Bronchial epithelial cell (primary cell): ENCODE measurements at regions not wholly inside any gene's neighbourhood (a gene's known extent, or its start where the extent isn't known, plus 50 kb on each side); places are given as distances from the start of the nearest gene placed in this dataset.

ENCODE experiments used
- DNase-seq: peaks from one replicate; pipeline ENCODE4 v3.0.0-alpha.2; 2010; ENCODE audit warnings: low read depth
- FAIRE-seq: peaks from 2 replicates; lab custom pipeline; 2011; peaks lifted over from hg19 to GRCh38; lab: Jason Lieb, UNC
- H3K27me3 ChIP-seq: 2 replicates; pipeline ENCODE4 v1.5.1; 2011; ENCODE audit warnings: low read length; ENCODE audit not compliant: control insufficient read depth, insufficient read depth
- H3K36me3 ChIP-seq: 2 replicates; pipeline ENCODE4 v1.5.1; 2011; ENCODE audit warnings: low read length; ENCODE audit not compliant: control insufficient read depth, insufficient read depth
- H3K4me3 ChIP-seq: 2 replicates; pipeline ENCODE4 v1.5.1; 2011; ENCODE audit warnings: mild to moderate bottlenecking, low read depth, low read length, control low read depth
- CTCF ChIP-seq: IDR thresholded peaks from 2 replicates; pipeline ENCODE4 v1.5.1; 2011; ENCODE audit warnings: mild to moderate bottlenecking, moderate library complexity, low read length, control low read depth, inconsistent platforms; ENCODE audit not compliant: insufficient read depth, severe bottlenecking

- FAIRE-seq = no peak
- H3K4me3 ChIP-seq = no peak overlapping the region
- TF ChIP-seq CTCF = no peak
- H3K27me3 ChIP-seq = no peaks in the 10 kb centered on the region
- no peak for DNase-seq
- H3K36me3 ChIP-seq = no peaks in the 10 kb centered on the region
Observed at GRCh38 chr12:114827461-114827860, 143.5 kb upstream of the TBX3 start.

GRCh38 chr12:114826244-114826643, 142.3 kb upstream of the TBX3 start:
- FAIRE-seq = no peak
- H3K36me3 ChIP-seq = no peaks in the 10 kb centered on the region

GRCh38 chr12:114823724-114824123, 139.7 kb upstream of the TBX3 start:
- DNase-seq (no peak), FAIRE-seq (no peak)
- Histone ChIP-seq H3K27me3 (no peaks in the 10 kb centered on the region), H3K4me3 (no peak overlapping the region), H3K36me3 (no peaks in the 10 kb centered on the region)
- TF ChIP-seq CTCF = no peak

More at GRCh38 chr12:114826244-114826643, 142.3 kb upstream of the TBX3 start:
- TF ChIP-seq CTCF = no peak
- DNase-seq = no peak
- no peaks in the 10 kb centered on the region for H3K27me3 ChIP-seq
- H3K4me3 ChIP-seq = no peak overlapping the region

GRCh38 chr12:114821570-114821969, 137.6 kb upstream of the TBX3 start:
- H3K27me3 ChIP-seq = no peaks in the 10 kb centered on the region
- FAIRE-seq (no peak), DNase-seq (no peak)

GRCh38 chr12:114820796-114821195, 136.8 kb upstream of the TBX3 start:
- no peak for DNase-seq
- no peak for FAIRE-seq
- no peak overlapping the region for H3K4me3 ChIP-seq
- TF ChIP-seq CTCF = no peak
- no peaks in the 10 kb centered on the region for H3K36me3 ChIP-seq
- no peaks in the 10 kb centered on the region for H3K27me3 ChIP-seq

More at GRCh38 chr12:114821570-114821969, 137.6 kb upstream of the TBX3 start:
- Histone ChIP-seq H3K4me3 (no peak overlapping the region), H3K36me3 (no peaks in the 10 kb centered on the region)
- TF ChIP-seq CTCF = no peak

GRCh38 chr12:114817571-114818425, 133.8 kb upstream of the TBX3 start:
- Histone ChIP-seq H3K36me3 (no peaks in the 10 kb centered on the region), H3K27me3 (no peaks in the 10 kb centered on the region), H3K4me3 (no peak overlapping the region)
- no peak for TF ChIP-seq CTCF
- DNase-seq (no peak), FAIRE-seq (no peak)
